ENCODE measurements at regions not wholly inside any gene's neighbourhood (a gene's known extent, or its start where the extent isn't known, plus 50 kb on each side); places are given as distances from the start of the nearest gene placed in this dataset.

GRCh38 chr3:74527566-74527965 lies 86.9 kb downstream of the CNTN3 start:
- no peak for TF ChIP-seq CTCF (IDR thresholded peaks at IDR 0.05)
- no peak for TF ChIP-seq EP300 (IDR thresholded peaks at IDR 0.05)
- no peak for TF ChIP-seq POLR2A (IDR thresholded peaks at IDR 0.05; ENCODE audit: low read depth)
